ENCODE measurements at regions not wholly inside any gene's neighbourhood (a gene's known extent, or its start where the extent isn't known, plus 50 kb on each side); places are given as distances from the start of the nearest gene placed in this dataset.

DNA sequence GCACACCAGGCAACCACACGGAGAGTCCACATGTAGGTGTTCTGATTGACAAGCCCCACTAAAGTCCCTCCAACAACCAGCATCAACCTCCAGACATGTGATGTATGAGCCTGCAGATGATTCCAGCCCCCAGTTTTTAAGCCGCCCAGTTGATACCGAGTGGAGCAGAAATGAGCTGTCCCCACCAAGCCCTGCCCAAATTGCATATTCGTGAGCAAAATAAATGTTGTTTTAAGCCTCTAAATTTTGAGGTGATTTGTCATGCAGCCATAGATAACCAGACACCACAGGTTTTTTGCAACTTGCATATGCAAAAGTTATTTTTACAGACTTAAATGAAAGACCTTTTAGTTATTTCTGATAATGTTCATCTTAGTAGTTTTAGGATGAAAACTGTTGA is 187.7 kb downstream of the PIK3R1 start:
- H3K27ac ChIP-seq (ENCODE audit: low read depth): no peak overlapping the region
- H3K36me3 Mint-ChIP-seq (ENCODE audit: low read depth): peaks cover 4% of the 10 kb centered on the region; the same call in 2 of the 3 replicates
- no peaks in the 10 kb centered on the region for H3K79me2 ChIP-seq (replicated peaks; ENCODE audit: insufficient read depth)
- peaks cover 20% of the 10 kb centered on the region for H3K4me1 Mint-ChIP-seq
- peaks cover 10% of the 10 kb centered on the region for H3K9me2 ChIP-seq (ENCODE audit: insufficient read depth)
- H2AFZ ChIP-seq: no peak overlapping the region
- H4K20me1 ChIP-seq (replicated peaks; ENCODE audit: insufficient read depth): no peaks in the 10 kb centered on the region
- H3K4me1 ChIP-seq (ENCODE audit: insufficient read depth): peaks cover 18% of the 10 kb centered on the region
- no peak overlapping the region for H3K4me3 Mint-ChIP-seq
- no peak for TF ChIP-seq REST (IDR thresholded peaks at IDR 0.05; ENCODE audit: unreplicated experiment)
- no peak for TF ChIP-seq ETS1 (IDR thresholded peaks at IDR 0.05)
- TF ChIP-seq, protein P1, sequence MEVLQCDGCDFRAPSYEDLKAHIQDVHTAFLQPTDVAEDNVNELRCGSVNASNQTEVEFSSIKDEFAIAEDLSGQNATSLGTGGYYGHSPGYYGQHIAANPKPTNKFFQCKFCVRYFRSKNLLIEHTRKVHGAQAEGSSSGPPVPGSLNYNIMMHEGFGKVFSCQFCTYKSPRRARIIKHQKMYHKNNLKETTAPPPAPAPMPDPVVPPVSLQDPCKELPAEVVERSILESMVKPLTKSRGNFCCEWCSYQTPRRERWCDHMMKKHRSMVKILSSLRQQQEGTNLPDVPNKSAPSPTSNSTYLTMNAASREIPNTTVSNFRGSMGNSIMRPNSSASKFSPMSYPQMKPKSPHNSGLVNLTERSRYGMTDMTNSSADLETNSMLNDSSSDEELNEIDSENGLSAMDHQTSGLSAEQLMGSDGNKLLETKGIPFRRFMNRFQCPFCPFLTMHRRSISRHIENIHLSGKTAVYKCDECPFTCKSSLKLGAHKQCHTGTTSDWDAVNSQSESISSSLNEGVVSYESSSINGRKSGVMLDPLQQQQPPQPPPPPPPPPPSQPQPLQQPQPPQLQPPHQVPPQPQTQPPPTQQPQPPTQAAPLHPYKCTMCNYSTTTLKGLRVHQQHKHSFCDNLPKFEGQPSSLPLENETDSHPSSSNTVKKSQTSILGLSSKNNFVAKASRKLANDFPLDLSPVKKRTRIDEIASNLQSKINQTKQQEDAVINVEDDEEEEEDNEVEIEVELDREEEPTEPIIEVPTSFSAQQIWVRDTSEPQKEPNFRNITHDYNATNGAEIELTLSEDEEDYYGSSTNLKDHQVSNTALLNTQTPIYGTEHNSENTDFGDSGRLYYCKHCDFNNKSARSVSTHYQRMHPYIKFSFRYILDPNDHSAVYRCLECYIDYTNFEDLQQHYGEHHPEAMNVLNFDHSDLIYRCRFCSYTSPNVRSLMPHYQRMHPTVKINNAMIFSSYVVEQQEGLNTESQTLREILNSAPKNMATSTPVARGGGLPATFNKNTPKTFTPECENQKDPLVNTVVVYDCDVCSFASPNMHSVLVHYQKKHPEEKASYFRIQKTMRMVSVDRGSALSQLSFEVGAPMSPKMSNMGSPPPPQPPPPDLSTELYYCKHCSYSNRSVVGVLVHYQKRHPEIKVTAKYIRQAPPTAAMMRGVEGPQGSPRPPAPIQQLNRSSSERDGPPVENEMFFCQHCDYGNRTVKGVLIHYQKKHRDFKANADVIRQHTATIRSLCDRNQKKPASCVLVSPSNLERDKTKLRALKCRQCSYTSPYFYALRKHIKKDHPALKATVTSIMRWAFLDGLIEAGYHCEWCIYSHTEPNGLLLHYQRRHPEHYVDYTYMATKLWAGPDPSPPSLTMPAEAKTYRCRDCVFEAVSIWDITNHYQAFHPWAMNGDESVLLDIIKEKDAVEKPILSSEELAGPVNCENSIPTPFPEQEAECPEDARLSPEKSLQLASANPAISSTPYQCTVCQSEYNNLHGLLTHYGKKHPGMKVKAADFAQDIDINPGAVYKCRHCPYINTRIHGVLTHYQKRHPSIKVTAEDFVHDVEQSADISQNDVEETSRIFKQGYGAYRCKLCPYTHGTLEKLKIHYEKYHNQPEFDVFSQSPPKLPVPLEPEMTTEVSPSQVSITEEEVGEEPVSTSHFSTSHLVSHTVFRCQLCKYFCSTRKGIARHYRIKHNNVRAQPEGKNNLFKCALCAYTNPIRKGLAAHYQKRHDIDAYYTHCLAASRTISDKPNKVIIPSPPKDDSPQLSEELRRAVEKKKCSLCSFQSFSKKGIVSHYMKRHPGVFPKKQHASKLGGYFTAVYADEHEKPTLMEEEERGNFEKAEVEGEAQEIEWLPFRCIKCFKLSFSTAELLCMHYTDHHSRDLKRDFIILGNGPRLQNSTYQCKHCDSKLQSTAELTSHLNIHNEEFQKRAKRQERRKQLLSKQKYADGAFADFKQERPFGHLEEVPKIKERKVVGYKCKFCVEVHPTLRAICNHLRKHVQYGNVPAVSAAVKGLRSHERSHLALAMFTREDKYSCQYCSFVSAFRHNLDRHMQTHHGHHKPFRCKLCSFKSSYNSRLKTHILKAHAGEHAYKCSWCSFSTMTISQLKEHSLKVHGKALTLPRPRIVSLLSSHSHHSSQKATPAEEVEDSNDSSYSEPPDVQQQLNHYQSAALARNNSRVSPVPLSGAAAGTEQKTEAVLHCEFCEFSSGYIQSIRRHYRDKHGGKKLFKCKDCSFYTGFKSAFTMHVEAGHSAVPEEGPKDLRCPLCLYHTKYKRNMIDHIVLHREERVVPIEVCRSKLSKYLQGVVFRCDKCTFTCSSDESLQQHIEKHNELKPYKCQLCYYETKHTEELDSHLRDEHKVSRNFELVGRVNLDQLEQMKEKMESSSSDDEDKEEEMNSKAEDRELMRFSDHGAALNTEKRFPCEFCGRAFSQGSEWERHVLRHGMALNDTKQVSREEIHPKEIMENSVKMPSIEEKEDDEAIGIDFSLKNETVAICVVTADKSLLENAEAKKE (CRISPR knock-in tag; IDR thresholded peaks at IDR 0.05): no peak
- TF ChIP-seq CREB1 (CRISPR knock-in tag; IDR thresholded peaks at IDR 0.05; ENCODE audit: low read depth): no peak
- TF ChIP-seq NANOG (IDR thresholded peaks at IDR 0.05; ENCODE audit: borderline replicate concordance): no peak
- TF ChIP-seq, protein P2, sequence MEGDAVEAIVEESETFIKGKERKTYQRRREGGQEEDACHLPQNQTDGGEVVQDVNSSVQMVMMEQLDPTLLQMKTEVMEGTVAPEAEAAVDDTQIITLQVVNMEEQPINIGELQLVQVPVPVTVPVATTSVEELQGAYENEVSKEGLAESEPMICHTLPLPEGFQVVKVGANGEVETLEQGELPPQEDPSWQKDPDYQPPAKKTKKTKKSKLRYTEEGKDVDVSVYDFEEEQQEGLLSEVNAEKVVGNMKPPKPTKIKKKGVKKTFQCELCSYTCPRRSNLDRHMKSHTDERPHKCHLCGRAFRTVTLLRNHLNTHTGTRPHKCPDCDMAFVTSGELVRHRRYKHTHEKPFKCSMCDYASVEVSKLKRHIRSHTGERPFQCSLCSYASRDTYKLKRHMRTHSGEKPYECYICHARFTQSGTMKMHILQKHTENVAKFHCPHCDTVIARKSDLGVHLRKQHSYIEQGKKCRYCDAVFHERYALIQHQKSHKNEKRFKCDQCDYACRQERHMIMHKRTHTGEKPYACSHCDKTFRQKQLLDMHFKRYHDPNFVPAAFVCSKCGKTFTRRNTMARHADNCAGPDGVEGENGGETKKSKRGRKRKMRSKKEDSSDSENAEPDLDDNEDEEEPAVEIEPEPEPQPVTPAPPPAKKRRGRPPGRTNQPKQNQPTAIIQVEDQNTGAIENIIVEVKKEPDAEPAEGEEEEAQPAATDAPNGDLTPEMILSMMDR (conservative IDR thresholded peaks at IDR 0.05; ENCODE audit: low read depth in 2 of 2): no peak
- no peak for TF ChIP-seq JUNB (IDR thresholded peaks at IDR 0.05; ENCODE audit: unreplicated experiment)
- no peak for TF ChIP-seq STAT1 (IDR thresholded peaks at IDR 0.05; ENCODE audit: unreplicated experiment)
- no peak for TF ChIP-seq EZH2 (IDR thresholded peaks at IDR 0.05; ENCODE audit: low read depth, unreplicated experiment)
- TF ChIP-seq POLR2AphosphoS5 (IDR thresholded peaks at IDR 0.05; ENCODE audit: low read depth): no peak
- TF ChIP-seq ZNF331 (CRISPR knock-in tag; IDR thresholded peaks at IDR 0.05; ENCODE audit: low read depth): no peak
- no peak for TF ChIP-seq EZH2phosphoT487 (IDR thresholded peaks at IDR 0.05; ENCODE audit: unreplicated experiment)
- TF ChIP-seq ZNF114 (CRISPR knock-in tag; IDR thresholded peaks at IDR 0.05): no peak
- H3K27me3 Mint-ChIP-seq (ENCODE audit: insufficient read depth, low read depth, poor library complexity): no peaks in the 10 kb centered on the region
- no peaks in the 10 kb centered on the region; the same call in 2 of the 3 replicates for H3K9me3 Mint-ChIP-seq
- no peaks in the 10 kb centered on the region for H3K27me3 ChIP-seq (ENCODE audit: insufficient read depth)
- H3K4me2 ChIP-seq: no peak overlapping the region
- H3K27ac Mint-ChIP-seq: no peak overlapping the region
- ATAC-seq: no peak
- no peak for DNase-seq (ENCODE audit: low spot score)
- no peaks in the 10 kb centered on the region for H3F3A ChIP-seq (replicated peaks; ENCODE audit: low read depth)
- H3K36me3 ChIP-seq (ENCODE audit: insufficient read depth): no peaks in the 10 kb centered on the region
- no peak overlapping the region for H3K4me3 ChIP-seq

All from GM23338 (cell line).